ENCODE measurements at regions not wholly inside any gene's neighbourhood (a gene's known extent, or its start where the extent isn't known, plus 50 kb on each side); places are given as distances from the start of the nearest gene placed in this dataset.

- 51 to 56% methylated on average over 3 of the region's 3 CpGs for WGBS, 2 donors
- Histone ChIP-seq H3K4me1 (ENCODE audit: control insufficient read depth in 5 of 5, insufficient read depth in 5 of 5, low read length in 5 of 5) (peaks cover 0 to 3% (median 0%) of the 10 kb centered on the region in 5 donors), H3K27ac (ENCODE audit: low read depth in 1 of 2, low read length in 1 of 2) (no peak overlapping the region), H3K27me3 (ENCODE audit: control insufficient read depth in 3 of 3, insufficient read depth in 3 of 3, low read length in 2 of 3) (no peaks in the 10 kb centered on the region), H3K9me3 (ENCODE audit: control insufficient read depth in 4 of 4, insufficient read depth in 3 of 4, low read length in 3 of 4) (peaks cover 0 to 3% (median 0%) of the 10 kb centered on the region in 4 donors), H3K4me3 (no peak overlapping the region), H3K9ac (ENCODE audit: insufficient read depth in 1 of 2, low read length in 2 of 2) (no peak overlapping the region), H3K36me3 (ENCODE audit: control insufficient read depth in 4 of 4, insufficient read depth in 4 of 4, low read length in 4 of 4) (no peaks in the 10 kb centered on the region)
- ATAC-seq (ENCODE audit: insufficient read depth, low FRiP score) (no peak), DNase-seq (peak in 1 of 3 donors; percentile 8)
- TF ChIP-seq CTCF (IDR thresholded peaks at IDR 0.05; ENCODE audit: control extremely low read depth, extremely low read depth): no peak
These were observed 117.2 kb upstream of the RGMB start for GRCh38 chr5:98656125-98656795.

GRCh38 chr5:98656796-98657195 is 116.7 kb upstream of the RGMB start:
- Histone ChIP-seq H3K9ac (ENCODE audit: insufficient read depth in 1 of 2, low read length in 2 of 2) (no peak overlapping the region), H3K4me1 (ENCODE audit: control insufficient read depth in 5 of 5, insufficient read depth in 5 of 5, low read length in 5 of 5) (peaks cover 0 to 3% (median 0%) of the 10 kb centered on the region in 5 donors), H3K27me3 (ENCODE audit: control insufficient read depth in 3 of 3, insufficient read depth in 3 of 3, low read length in 2 of 3) (no peaks in the 10 kb centered on the region), H3K4me3 (no peak overlapping the region), H3K36me3 (ENCODE audit: control insufficient read depth in 4 of 4, insufficient read depth in 4 of 4, low read length in 4 of 4) (no peaks in the 10 kb centered on the region), H3K9me3 (ENCODE audit: control insufficient read depth in 4 of 4, insufficient read depth in 3 of 4, low read length in 3 of 4) (peaks cover 0 to 8% (median 0%) of the 10 kb centered on the region in 4 donors), H3K27ac (ENCODE audit: low read depth in 1 of 2, low read length in 1 of 2) (no peak overlapping the region)
- DNase-seq (no peak), ATAC-seq (ENCODE audit: insufficient read depth, low FRiP score) (no peak)
- no peak for TF ChIP-seq CTCF (IDR thresholded peaks at IDR 0.05; ENCODE audit: control extremely low read depth, extremely low read depth)
- 93 to 98% methylated on average over 1 of the region's 1 CpG for WGBS, 2 donors

GRCh38 chr5:98657559-98657958 is 115.9 kb upstream of the RGMB start:
- peaks cover 0 to 11% (median 0%) of the 10 kb centered on the region in 4 donors for H3K9me3 ChIP-seq (ENCODE audit: control insufficient read depth in 4 of 4, insufficient read depth in 3 of 4, low read length in 3 of 4)
- H3K9ac ChIP-seq (ENCODE audit: insufficient read depth in 1 of 2, low read length in 2 of 2): no peak overlapping the region
- no peak for TF ChIP-seq CTCF (IDR thresholded peaks at IDR 0.05; ENCODE audit: control extremely low read depth, extremely low read depth)
- ATAC-seq (ENCODE audit: insufficient read depth, low FRiP score) (no peak), DNase-seq (no peak)
- H3K4me3 ChIP-seq: no peak overlapping the region
- H3K36me3 ChIP-seq (ENCODE audit: control insufficient read depth in 4 of 4, insufficient read depth in 4 of 4, low read length in 4 of 4): no peaks in the 10 kb centered on the region
- H3K4me1 ChIP-seq (ENCODE audit: control insufficient read depth in 5 of 5, insufficient read depth in 5 of 5, low read length in 5 of 5): peaks cover 0 to 3% (median 0%) of the 10 kb centered on the region in 5 donors
- no peaks in the 10 kb centered on the region for H3K27me3 ChIP-seq (ENCODE audit: control insufficient read depth in 3 of 3, insufficient read depth in 3 of 3, low read length in 2 of 3)
- 87 to 89% methylated on average over 4 of the region's 4 CpGs for WGBS, 2 donors
- H3K27ac ChIP-seq (ENCODE audit: low read depth in 1 of 2, low read length in 1 of 2): no peak overlapping the region

- Histone ChIP-seq H3K9ac (ENCODE audit: insufficient read depth in 1 of 2, low read length in 2 of 2) (no peak overlapping the region), H3K27me3 (ENCODE audit: control insufficient read depth in 3 of 3, insufficient read depth in 3 of 3, low read length in 2 of 3) (no peaks in the 10 kb centered on the region), H3K9me3 (ENCODE audit: control insufficient read depth in 4 of 4, insufficient read depth in 3 of 4, low read length in 3 of 4) (peaks cover 0 to 22% (median 0%) of the 10 kb centered on the region in 4 donors), H3K4me1 (ENCODE audit: control insufficient read depth in 5 of 5, insufficient read depth in 5 of 5, low read length in 5 of 5) (no peaks in the 10 kb centered on the region), H3K27ac (ENCODE audit: low read depth in 1 of 2, low read length in 1 of 2) (no peak overlapping the region), H3K36me3 (ENCODE audit: control insufficient read depth in 4 of 4, insufficient read depth in 4 of 4, low read length in 4 of 4) (no peaks in the 10 kb centered on the region), H3K4me3 (no peak overlapping the region)
- no peak for TF ChIP-seq CTCF (IDR thresholded peaks at IDR 0.05; ENCODE audit: control extremely low read depth, extremely low read depth)
- DNase-seq (no peak), ATAC-seq (ENCODE audit: insufficient read depth, low FRiP score) (no peak)
These were observed 109.9 kb upstream of the RGMB start for GRCh38 chr5:98663521-98663920.

All from lung (tissue), 11 donors.